MM.1S (cell line): ENCODE measurements at regions not wholly inside any gene's neighbourhood (a gene's known extent, or its start where the extent isn't known, plus 50 kb on each side); places are given as distances from the start of the nearest gene placed in this dataset.

ENCODE experiments used
- CTCF ChIP-seq: fragments of 300-600 bp; sonication (generic); IDR thresholded peaks from 2 replicates; pipeline ENCODE4 v1.5.1; 2016; ENCODE audit warnings: antibody characterized with exemption, low read length, mixed read lengths
- EZH2 ChIP-seq: fragments of 300-600 bp; sonication (generic); optimal IDR thresholded peaks from 2 replicates; pipeline ENCODE3; 2017; ENCODE audit warnings: low read depth, mild to moderate bottlenecking, antibody characterized with exemption, low read length, mixed read lengths
- EZH2phosphoT487 ChIP-seq: fragments of 300-600 bp; sonication (generic); IDR thresholded peaks from 2 replicates; pipeline ENCODE4 v1.6.1; 2018; ENCODE audit warnings: antibody characterized with exemption, low read length

- no peak for TF ChIP-seq CTCF
- no peak for TF ChIP-seq EZH2
- TF ChIP-seq EZH2phosphoT487, result no peak
These were observed 178.0 kb upstream of the TMCO5A start for GRCh38 chr15:37756407-37756806.
